OCI-LY1 (cell line): ENCODE measurements at regions not wholly inside any gene's neighbourhood (a gene's known extent, or its start where the extent isn't known, plus 50 kb on each side); places are given as distances from the start of the nearest gene placed in this dataset.
"Not testable (repeated sequence)": the region's sequence is repeated elsewhere in the genome, so short reads cannot be mapped to it uniquely, and the experiment has no call there.

Experiments used
- H2AFZ ChIP-seq: fragments of 200-600 bp; sonication (generic), shearing (Covaris generic); 2 replicates; pipeline ENCODE4 v1.6.0; 2014; ENCODE audit warnings: antibody characterized with exemption, mild to moderate bottlenecking, low read length
- H3F3A ChIP-seq: fragments of 200-600 bp; sonication (generic), shearing (Covaris generic); 2 replicates; pipeline ENCODE4 v1.6.0; 2014; ENCODE audit warnings: mild to moderate bottlenecking, antibody characterized with exemption, low read length, moderate library complexity; ENCODE audit not compliant: insufficient read depth
- H3K27ac ChIP-seq: fragments of 200-600 bp; sonication (generic); 2 replicates; pipeline ENCODE4 v1.5.1; 2014; ENCODE audit warnings: low read length, mixed run types, mild to moderate bottlenecking, low read depth; ENCODE audit not compliant: poor library complexity, severe bottlenecking
- H3K27me3 ChIP-seq: fragments of 200-600 bp; sonication (generic); 2 replicates; pipeline ENCODE4 v1.6.0; 2014; ENCODE audit warnings: antibody characterized with exemption, mild to moderate bottlenecking, low read length, moderate library complexity; ENCODE audit not compliant: insufficient read depth
- H3K36me3 ChIP-seq: fragments of 200-600 bp; sonication (generic); 2 replicates; pipeline ENCODE4 v1.6.1; 2014; ENCODE audit warnings: mild to moderate bottlenecking, antibody characterized with exemption, low read length, moderate library complexity, mixed read lengths; ENCODE audit not compliant: insufficient read depth
- H3K4me1 ChIP-seq: fragments of 200-600 bp; sonication (generic); 2 replicates; pipeline ENCODE4 v1.5.1; 2014; ENCODE audit warnings: mild to moderate bottlenecking, low read length, moderate library complexity; ENCODE audit not compliant: insufficient read depth, severe bottlenecking
- H3K4me2 ChIP-seq: fragments of 200-600 bp; sonication (generic), shearing (Covaris generic); 2 replicates; pipeline ENCODE4 v1.6.1; 2014; ENCODE audit warnings: low read length
- H3K4me3 ChIP-seq: fragments of 200-600 bp; sonication (generic); 2 replicates; pipeline ENCODE4 v1.5.1; 2014; ENCODE audit warnings: low read length, low read depth, mild to moderate bottlenecking, mixed read lengths; ENCODE audit not compliant: poor library complexity, severe bottlenecking
- H3K79me2 ChIP-seq: fragments of 200-600 bp; shearing (Covaris generic); 2 replicates; pipeline ENCODE4 v1.6.1; 2016; ENCODE audit warnings: mixed run types, low read length, mixed read lengths; ENCODE audit not compliant: insufficient read depth
- H3K9ac ChIP-seq: fragments of 200-600 bp; sonication (generic), shearing (Covaris generic); 2 replicates; pipeline ENCODE4 v1.6.1; 2014; ENCODE audit warnings: mild to moderate bottlenecking, low read length, mixed read lengths
- H3K9me2 ChIP-seq: fragments of 200-600 bp; sonication (generic), shearing (Covaris generic); 2 replicates; pipeline ENCODE4 v1.6.1; 2014; ENCODE audit warnings: low read depth, mild to moderate bottlenecking, low read length, mixed read lengths
- H3K9me3 ChIP-seq: fragments of 200-600 bp; shearing (Covaris generic); 2 replicates; pipeline ENCODE4 v1.6.1; 2014; ENCODE audit warnings: low read length, mixed read lengths
- H4K20me1 ChIP-seq: fragments of 200-600 bp; sonication (generic), shearing (Covaris generic); 2 replicates; pipeline ENCODE4 v1.6.0; 2016; ENCODE audit warnings: mild to moderate bottlenecking, low read length; ENCODE audit not compliant: insufficient read depth
- CTCF ChIP-seq: fragments of 200-600 bp; sonication (generic), shearing (Covaris generic); IDR thresholded peaks from 2 replicates; pipeline ENCODE4 v1.5.1; 2017; ENCODE audit warnings: mild to moderate bottlenecking, antibody characterized with exemption, low read length, moderate library complexity, mixed read lengths
- EZH2 ChIP-seq: fragments of 200-600 bp; sonication (generic), shearing (Covaris generic); IDR thresholded peaks from 2 replicates; pipeline ENCODE4 v1.8.0; 2017; ENCODE audit warnings: borderline replicate concordance, mixed run types, mild to moderate bottlenecking, antibody characterized with exemption, low read length, moderate library complexity, mixed read lengths

DNA sequence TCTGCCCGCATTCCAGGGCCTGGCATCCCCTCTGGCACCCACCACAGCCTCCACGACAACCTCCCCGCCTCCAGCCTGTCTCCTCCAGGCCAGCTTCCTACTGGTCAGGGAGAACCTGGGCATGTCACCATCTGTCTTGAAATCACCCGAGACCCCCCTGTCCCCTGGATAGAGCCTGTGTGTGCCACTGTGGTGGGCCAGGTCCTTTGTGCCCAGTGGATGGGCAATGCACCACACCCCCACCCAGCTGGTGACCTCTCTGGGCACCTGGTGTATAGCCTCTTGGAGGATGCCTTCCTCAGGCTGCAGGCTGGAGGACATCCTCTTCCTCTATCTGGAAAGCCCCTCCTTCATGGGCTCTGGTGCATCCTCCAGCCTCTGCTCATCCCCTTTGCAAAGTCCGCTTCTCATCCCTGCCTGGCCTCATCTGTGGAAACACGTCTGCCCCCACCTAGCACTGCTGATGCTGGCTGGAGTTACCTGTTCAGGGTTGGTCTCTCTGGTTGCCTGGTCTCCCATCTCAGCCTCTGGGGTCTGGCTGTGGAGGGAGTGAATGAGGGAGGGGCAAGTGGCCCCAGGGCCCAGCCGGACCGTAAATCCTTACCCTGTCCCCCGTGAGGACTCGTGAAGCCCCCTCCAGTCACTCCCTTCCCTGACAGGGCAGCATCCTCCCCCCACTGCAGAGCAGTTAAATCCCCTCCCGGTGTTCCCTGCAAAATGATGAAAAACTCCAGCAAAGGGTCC is 589.6 kb downstream of the TBC1D22A start:
- no peak overlapping the region for H3K27ac ChIP-seq
- TF ChIP-seq EZH2, result no peak
- no peak for TF ChIP-seq CTCF
- no peak overlapping the region for H2AFZ ChIP-seq
- H3K9ac ChIP-seq, result no peak overlapping the region
- H3K4me1 ChIP-seq, result no peaks in the 10 kb centered on the region
- H3K9me3 ChIP-seq, result no peaks in the 10 kb centered on the region
- no peaks in the 10 kb centered on the region for H3K79me2 ChIP-seq
- no peaks in the 10 kb centered on the region for H3F3A ChIP-seq
- no peaks in the 10 kb centered on the region for H3K9me2 ChIP-seq
- H3K4me2 ChIP-seq, result no peak overlapping the region
- H4K20me1 ChIP-seq, result no peaks in the 10 kb centered on the region
- H3K4me3 ChIP-seq, result no peak overlapping the region
- no peaks in the 10 kb centered on the region for H3K27me3 ChIP-seq
- H3K36me3 ChIP-seq, result no peaks in the 10 kb centered on the region

DNA sequence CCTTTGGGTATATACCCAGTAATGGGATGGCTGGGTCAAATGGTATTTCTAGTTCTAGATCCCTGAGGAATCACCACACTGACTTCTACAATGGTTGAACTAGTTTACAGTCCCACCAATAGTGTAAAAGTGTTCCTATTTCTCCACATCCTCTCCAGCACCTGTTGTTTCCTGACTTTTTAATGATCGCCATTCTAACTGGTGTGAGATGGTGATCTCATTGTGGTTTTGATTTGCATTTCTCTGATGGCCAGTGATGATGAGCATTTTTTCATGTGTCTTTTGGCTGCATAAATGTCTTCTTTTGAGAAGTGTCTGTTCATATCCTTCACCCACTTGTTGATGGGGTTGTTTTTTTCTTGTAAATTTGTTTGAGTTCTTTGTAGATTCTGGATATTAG is 583.8 kb downstream of the TBC1D22A start:
- not testable (repeated sequence) for H3K27me3 ChIP-seq, H3K9me3 ChIP-seq, H4K20me1 ChIP-seq, H3K4me3 ChIP-seq, H3K79me2 ChIP-seq, H3K36me3 ChIP-seq, H3F3A ChIP-seq, H3K9ac ChIP-seq, H3K4me2 ChIP-seq, H3K9me2 ChIP-seq, H3K27ac ChIP-seq, H3K4me1 ChIP-seq, H2AFZ ChIP-seq

DNA sequence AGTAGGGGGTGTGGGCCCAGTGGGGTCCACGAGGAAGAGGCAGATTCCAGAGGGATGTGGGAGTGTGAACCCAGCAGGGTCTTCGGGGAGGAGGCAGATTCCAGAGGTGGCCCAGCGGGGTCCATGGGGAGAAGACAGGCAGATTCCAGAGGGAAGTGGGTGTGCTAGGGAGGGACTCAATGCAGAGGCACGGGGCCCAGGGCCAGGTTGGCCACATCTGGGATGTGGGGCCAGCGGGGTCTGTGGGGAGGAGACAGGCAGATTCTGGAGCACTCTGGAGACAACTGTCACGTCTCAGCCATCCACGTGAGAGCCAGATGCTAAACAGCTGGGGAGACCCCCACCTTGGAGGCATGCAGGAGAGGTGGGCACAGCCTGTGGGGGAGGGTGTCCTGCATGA is 582.6 kb downstream of the TBC1D22A start:
- no peak for TF ChIP-seq EZH2
- no peak for TF ChIP-seq CTCF
- H3K36me3 ChIP-seq, result no peaks in the 10 kb centered on the region
- no peak overlapping the region for H3K4me3 ChIP-seq
- no peak overlapping the region for H3K27ac ChIP-seq
- H3K9me3 ChIP-seq, result no peaks in the 10 kb centered on the region
- H3K27me3 ChIP-seq, result no peaks in the 10 kb centered on the region
- H3K9me2 ChIP-seq, result no peaks in the 10 kb centered on the region
- no peaks in the 10 kb centered on the region for H4K20me1 ChIP-seq
- H3K9ac ChIP-seq, result no peak overlapping the region
- H3K4me1 ChIP-seq, result no peaks in the 10 kb centered on the region
- no peaks in the 10 kb centered on the region for H3K79me2 ChIP-seq
- H3F3A ChIP-seq, result no peaks in the 10 kb centered on the region
- no peak overlapping the region for H2AFZ ChIP-seq
- no peak overlapping the region for H3K4me2 ChIP-seq

- no peak overlapping the region for H3K4me2 ChIP-seq
- H3K79me2 ChIP-seq, result no peaks in the 10 kb centered on the region
- no peak overlapping the region for H2AFZ ChIP-seq
- TF ChIP-seq EZH2, result no peak
- TF ChIP-seq CTCF, result no peak
- H3K27me3 ChIP-seq, result no peaks in the 10 kb centered on the region
- H4K20me1 ChIP-seq, result no peaks in the 10 kb centered on the region
- H3K9me3 ChIP-seq, result no peaks in the 10 kb centered on the region
- no peak overlapping the region for H3K4me3 ChIP-seq
- H3K9me2 ChIP-seq, result no peaks in the 10 kb centered on the region
- H3F3A ChIP-seq, result no peaks in the 10 kb centered on the region
- H3K4me1 ChIP-seq, result no peaks in the 10 kb centered on the region
- H3K27ac ChIP-seq, result no peak overlapping the region
- H3K36me3 ChIP-seq, result no peaks in the 10 kb centered on the region
- H3K9ac ChIP-seq, result no peak overlapping the region
Observed at GRCh38 chr22:47344414-47344813, 582.0 kb downstream of the TBC1D22A start.
